ENCODE measurements at regions not wholly inside any gene's neighbourhood (a gene's known extent, or its start where the extent isn't known, plus 50 kb on each side); places are given as distances from the start of the nearest gene placed in this dataset.

DNA sequence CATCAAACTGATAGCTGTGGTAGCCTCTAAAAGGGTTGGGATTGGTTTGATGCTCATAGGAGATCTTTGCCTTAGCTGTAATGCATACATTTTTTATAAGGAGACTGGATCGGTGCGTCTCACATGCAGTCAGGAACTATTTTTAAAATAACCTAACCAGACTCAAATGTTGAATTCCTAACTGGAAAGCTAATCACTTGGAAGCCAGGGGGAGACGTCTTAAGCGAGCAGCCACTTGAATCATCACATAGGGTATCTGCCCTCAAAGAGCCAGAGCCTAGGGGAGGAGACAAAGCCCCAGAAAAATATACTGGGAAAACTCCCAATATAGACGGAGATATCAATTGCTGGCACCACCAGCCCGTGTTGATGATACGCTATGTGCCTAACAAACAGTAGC lies 61.7 kb upstream of the PUM1 start:
- Histone ChIP-seq H3K79me2 (ENCODE audit: control insufficient read depth, low read length) (no peaks in the 10 kb centered on the region), H3F3A (ENCODE audit: control insufficient read depth, insufficient read depth) (no peaks in the 10 kb centered on the region), H3K36me3 (ENCODE audit: control insufficient read depth, low read length) (no peaks in the 10 kb centered on the region), H3K4me3 (ENCODE audit: low read length) (no peak overlapping the region), H3K4me2 (ENCODE audit: low read length) (no peak overlapping the region), H3K9me3 (ENCODE audit: control insufficient read depth, insufficient read depth, low read length) (no peaks in the 10 kb centered on the region), H3K27me3 (ENCODE audit: control insufficient read depth, low read length) (no peaks in the 10 kb centered on the region), H3K27ac (ENCODE audit: low read depth, low read length) (no peak overlapping the region), H3K9me2 (replicated peaks; ENCODE audit: control insufficient read depth, low read length) (no peaks in the 10 kb centered on the region), H3K4me1 (ENCODE audit: control insufficient read depth, low read length) (peaks cover 3% of the 10 kb centered on the region), H4K20me1 (ENCODE audit: control insufficient read depth, insufficient read depth, low read depth, low read length) (no peaks in the 10 kb centered on the region)
- no peak for TF ChIP-seq EZH2phosphoT487 (IDR thresholded peaks at IDR 0.05; ENCODE audit: borderline replicate concordance, low read length)
- TF ChIP-seq, protein P1, sequence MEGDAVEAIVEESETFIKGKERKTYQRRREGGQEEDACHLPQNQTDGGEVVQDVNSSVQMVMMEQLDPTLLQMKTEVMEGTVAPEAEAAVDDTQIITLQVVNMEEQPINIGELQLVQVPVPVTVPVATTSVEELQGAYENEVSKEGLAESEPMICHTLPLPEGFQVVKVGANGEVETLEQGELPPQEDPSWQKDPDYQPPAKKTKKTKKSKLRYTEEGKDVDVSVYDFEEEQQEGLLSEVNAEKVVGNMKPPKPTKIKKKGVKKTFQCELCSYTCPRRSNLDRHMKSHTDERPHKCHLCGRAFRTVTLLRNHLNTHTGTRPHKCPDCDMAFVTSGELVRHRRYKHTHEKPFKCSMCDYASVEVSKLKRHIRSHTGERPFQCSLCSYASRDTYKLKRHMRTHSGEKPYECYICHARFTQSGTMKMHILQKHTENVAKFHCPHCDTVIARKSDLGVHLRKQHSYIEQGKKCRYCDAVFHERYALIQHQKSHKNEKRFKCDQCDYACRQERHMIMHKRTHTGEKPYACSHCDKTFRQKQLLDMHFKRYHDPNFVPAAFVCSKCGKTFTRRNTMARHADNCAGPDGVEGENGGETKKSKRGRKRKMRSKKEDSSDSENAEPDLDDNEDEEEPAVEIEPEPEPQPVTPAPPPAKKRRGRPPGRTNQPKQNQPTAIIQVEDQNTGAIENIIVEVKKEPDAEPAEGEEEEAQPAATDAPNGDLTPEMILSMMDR (IDR thresholded peaks at IDR 0.05; ENCODE audit: low read depth, low read length, poor library complexity, severe bottlenecking) = no peak

- no peak overlapping the region for H3K27ac ChIP-seq (ENCODE audit: low read depth, low read length)
- H3F3A ChIP-seq (ENCODE audit: control insufficient read depth, insufficient read depth) = no peaks in the 10 kb centered on the region
- no peaks in the 10 kb centered on the region for H3K27me3 ChIP-seq (ENCODE audit: control insufficient read depth, low read length)
- no peaks in the 10 kb centered on the region for H4K20me1 ChIP-seq (ENCODE audit: control insufficient read depth, insufficient read depth, low read depth, low read length)
- H3K79me2 ChIP-seq (ENCODE audit: control insufficient read depth, low read length) = no peaks in the 10 kb centered on the region
- no peak overlapping the region for H3K4me3 ChIP-seq (ENCODE audit: low read length)
- H3K36me3 ChIP-seq (ENCODE audit: control insufficient read depth, low read length) = no peaks in the 10 kb centered on the region
- H3K4me2 ChIP-seq (ENCODE audit: low read length) = no peak overlapping the region
- H3K4me1 ChIP-seq (ENCODE audit: control insufficient read depth, low read length) = peaks cover 8% of the 10 kb centered on the region
- no peaks in the 10 kb centered on the region for H3K9me3 ChIP-seq (ENCODE audit: control insufficient read depth, insufficient read depth, low read length)
- TF ChIP-seq, protein P1 (IDR thresholded peaks at IDR 0.05; ENCODE audit: low read depth, low read length, poor library complexity, severe bottlenecking) = no peak
- no peak for TF ChIP-seq EZH2phosphoT487 (IDR thresholded peaks at IDR 0.05; ENCODE audit: borderline replicate concordance, low read length)
- H3K9me2 ChIP-seq (replicated peaks; ENCODE audit: control insufficient read depth, low read length) = no peaks in the 10 kb centered on the region
These were observed 57.2 kb upstream of the PUM1 start for GRCh38 chr1:31122741-31123140.

GRCh38 chr1:31122101-31122735 lies 56.7 kb upstream of the PUM1 start:
- Histone ChIP-seq H3K4me3 (ENCODE audit: low read length) (no peak overlapping the region), H3K79me2 (ENCODE audit: control insufficient read depth, low read length) (no peaks in the 10 kb centered on the region), H3K36me3 (ENCODE audit: control insufficient read depth, low read length) (no peaks in the 10 kb centered on the region), H3K27me3 (ENCODE audit: control insufficient read depth, low read length) (no peaks in the 10 kb centered on the region), H3K9me3 (ENCODE audit: control insufficient read depth, insufficient read depth, low read length) (no peaks in the 10 kb centered on the region), H3F3A (ENCODE audit: control insufficient read depth, insufficient read depth) (no peaks in the 10 kb centered on the region), H3K4me1 (ENCODE audit: control insufficient read depth, low read length) (peaks cover 8% of the 10 kb centered on the region), H3K4me2 (ENCODE audit: low read length) (0 out of 2 replicates have a peak overlapping the region, but pooled peaks have one; percentile 2), H3K9me2 (replicated peaks; ENCODE audit: control insufficient read depth, low read length) (no peaks in the 10 kb centered on the region), H3K27ac (ENCODE audit: low read depth, low read length) (no peak overlapping the region), H4K20me1 (ENCODE audit: control insufficient read depth, insufficient read depth, low read depth, low read length) (no peaks in the 10 kb centered on the region)
- TF ChIP-seq EZH2phosphoT487 (IDR thresholded peaks at IDR 0.05; ENCODE audit: borderline replicate concordance, low read length) = no peak
- TF ChIP-seq, protein P1 (IDR thresholded peaks at IDR 0.05; ENCODE audit: low read depth, low read length, poor library complexity, severe bottlenecking) = no peak

All from DOHH2 (cell line).